H9 (cell line): ENCODE measurements at regions not wholly inside any gene's neighbourhood (a gene's known extent, or its start where the extent isn't known, plus 50 kb on each side); places are given as distances from the start of the nearest gene placed in this dataset.

Source experiments
- DNase-seq: peaks from one replicate; pipeline ENCODE4 v3.0.0-alpha.2; 2017
- H2AFZ ChIP-seq: one replicate; pipeline ENCODE4 v1.6.1; 2013; ENCODE audit warnings: mild to moderate bottlenecking, low read length, control low read depth, moderate library complexity
- H2AK5ac ChIP-seq: 2 replicates; pipeline ENCODE4 v1.6.1; 2013; ENCODE audit warnings: low read length, control low read depth, mixed read lengths; ENCODE audit not compliant: insufficient read length
- H2BK120ac ChIP-seq: one replicate; pipeline ENCODE4 v1.6.1; 2013; ENCODE audit warnings: low read depth, mild to moderate bottlenecking, low read length, control low read depth, inconsistent platforms; ENCODE audit not compliant: poor library complexity, severe bottlenecking
- H2BK12ac ChIP-seq: 2 replicates; pipeline ENCODE4 v1.6.1; 2013; ENCODE audit warnings: low read length, control low read depth, mixed read lengths, low read depth; ENCODE audit not compliant: insufficient read length
- H2BK15ac ChIP-seq: 2 replicates; pipeline ENCODE4 v1.6.1; 2013; ENCODE audit warnings: low read depth, low read length, control low read depth
- H2BK20ac ChIP-seq: one replicate; pipeline ENCODE4 v1.6.1; 2013; ENCODE audit warnings: low read depth, mild to moderate bottlenecking, low read length, control low read depth, inconsistent platforms; ENCODE audit not compliant: poor library complexity, severe bottlenecking
- H2BK5ac ChIP-seq: 2 replicates; pipeline ENCODE4 v1.6.1; 2013; ENCODE audit warnings: low read length, control low read depth, mixed read lengths; ENCODE audit not compliant: insufficient read length
- H3K14ac ChIP-seq: 2 replicates; pipeline ENCODE4 v1.6.1; 2013; ENCODE audit warnings: low read length, control low read depth; ENCODE audit not compliant: insufficient read depth
- H3K18ac ChIP-seq: 2 replicates; pipeline ENCODE4 v1.6.1; 2013; ENCODE audit warnings: low read depth, mild to moderate bottlenecking, mixed read lengths, low read length, control low read depth; ENCODE audit not compliant: insufficient read length
- H3K23ac ChIP-seq: 2 replicates; pipeline ENCODE4 v1.6.1; 2013; ENCODE audit warnings: low read length, control low read depth, mixed read lengths, low read depth; ENCODE audit not compliant: insufficient read length
- H3K23me2 ChIP-seq: 2 replicates; pipeline ENCODE4 v1.6.1; 2013; ENCODE audit warnings: low read depth, mild to moderate bottlenecking, mixed read lengths, low read length, control low read depth; ENCODE audit not compliant: insufficient read length, poor library complexity, severe bottlenecking
- H3K27ac ChIP-seq: 2 replicates; pipeline ENCODE4 v1.5.1; 2013; ENCODE audit warnings: low read length, control low read depth, mixed read lengths, low read depth; ENCODE audit not compliant: insufficient read length
- H3K27me3 ChIP-seq: 2 replicates; pipeline ENCODE4 v1.6.1; 2013; ENCODE audit warnings: low read length, control low read depth, inconsistent platforms; ENCODE audit not compliant: insufficient read depth
- H3K4ac ChIP-seq: 2 replicates; pipeline ENCODE4 v1.6.1; 2013; ENCODE audit warnings: low read depth, mild to moderate bottlenecking, control low read depth, inconsistent platforms, low read length, moderate library complexity
- H3K4me1 ChIP-seq: 2 replicates; pipeline ENCODE4 v1.6.1; 2013; ENCODE audit warnings: low read length, control low read depth, inconsistent platforms; ENCODE audit not compliant: insufficient read depth
- H3K4me2 ChIP-seq: 2 replicates; pipeline ENCODE4 v1.6.1; 2013; ENCODE audit warnings: low read length, control low read depth, mixed read lengths; ENCODE audit not compliant: insufficient read length, insufficient read depth
- H3K56ac ChIP-seq: 2 replicates; pipeline ENCODE4 v1.6.1; 2013; ENCODE audit warnings: low read depth, mild to moderate bottlenecking, mixed read lengths, low read length, control low read depth; ENCODE audit not compliant: insufficient read length
- H3K79me1 ChIP-seq: 2 replicates; pipeline ENCODE4 v1.6.1; 2013; ENCODE audit warnings: low read depth, mild to moderate bottlenecking, moderate library complexity, low read length, control low read depth, inconsistent platforms; ENCODE audit not compliant: insufficient read depth, poor library complexity, severe bottlenecking
- H3K79me2 ChIP-seq: 2 replicates; pipeline ENCODE4 v1.6.1; 2013; ENCODE audit warnings: low read length, control low read depth, inconsistent platforms; ENCODE audit not compliant: insufficient read depth
- H3K9ac ChIP-seq: 2 replicates; pipeline ENCODE4 v1.6.1; 2013; ENCODE audit warnings: low read length, control low read depth, mixed read lengths; ENCODE audit not compliant: insufficient read length; ENCODE audit errors: extremely low read depth
- H3K9me3 ChIP-seq: one replicate; pipeline ENCODE4 v1.6.1; 2013; ENCODE audit warnings: low read depth, low read length, inconsistent platforms; ENCODE audit not compliant: control insufficient read depth
- H3T11ph ChIP-seq: one replicate; pipeline ENCODE4 v1.6.1; 2013; ENCODE audit warnings: mild to moderate bottlenecking, low read length, control low read depth, inconsistent platforms
- H4K20me1 ChIP-seq: one replicate; pipeline ENCODE4 v1.6.1; 2013; ENCODE audit not compliant: control insufficient read depth, insufficient read length, insufficient read depth
- H4K5ac ChIP-seq: 2 replicates; pipeline ENCODE4 v1.6.1; 2013; ENCODE audit warnings: low read depth, mild to moderate bottlenecking, mixed read lengths, low read length, control low read depth; ENCODE audit not compliant: insufficient read length
- H4K8ac ChIP-seq: replicated peaks from 2 replicates; pipeline ENCODE4 v1.6.1; 2013; ENCODE audit warnings: low read length, control low read depth, mixed read lengths, low read depth; ENCODE audit not compliant: insufficient read length
- H4K91ac ChIP-seq: 2 replicates; pipeline ENCODE4 v1.6.1; 2013; ENCODE audit warnings: low read depth, mild to moderate bottlenecking, moderate library complexity, mixed read lengths, low read length, control low read depth; ENCODE audit not compliant: insufficient read length
- H3K27ac Mint-ChIP-seq, 3 experiments: 2 replicates in 2 of 3; 3 replicates in 1 of 3; pipeline ENCODE4 v1.8.0; 2020 to 2021; ENCODE audit warnings: mixed read lengths in 3 of 3, mild to moderate bottlenecking in 1 of 3, moderate library complexity in 1 of 3
- H3K27me3 Mint-ChIP-seq: 2 replicates; pipeline ENCODE4 v1.8.0; 2021; ENCODE audit warnings: low read depth, mild to moderate bottlenecking, moderate library complexity, mixed read lengths
- H3K36me3 Mint-ChIP-seq, 3 experiments: 2 replicates in 2 of 3; 3 replicates in 1 of 3; pipeline ENCODE4 v1.8.0; 2020 to 2021; ENCODE audit warnings: low read depth in 3 of 3, mixed read lengths in 3 of 3; ENCODE audit not compliant: insufficient read depth in 1 of 3
- H3K4me1 Mint-ChIP-seq, 2 experiments: 2 replicates each; pipeline ENCODE4 v1.8.0; 2020; ENCODE audit warnings: mixed read lengths in 2 of 2
- H3K4me3 Mint-ChIP-seq, 2 experiments: 2 replicates in 1 of 2; 3 replicates in 1 of 2; pipeline ENCODE4 v1.8.0; 2020 to 2021; ENCODE audit warnings: mild to moderate bottlenecking in 2 of 2, mixed read lengths in 2 of 2, moderate library complexity in 1 of 2
- H3K9me3 Mint-ChIP-seq, 2 experiments: 2 replicates in 1 of 2; 3 replicates in 1 of 2; pipeline ENCODE4 v1.8.0; 2020; ENCODE audit warnings: mild to moderate bottlenecking in 2 of 2, mixed read lengths in 2 of 2, moderate library complexity in 1 of 2
- CTCF ChIP-seq: fragments of 200-600 bp; sonication (generic); conservative IDR thresholded peaks from 3 replicates; pipeline ENCODE4 v1.8.0; 2021; ENCODE audit warnings: antibody characterized with exemption, mild to moderate bottlenecking
- WGBS: extraction: QIAGEN DNeasy Blood & Tissue Kit; methylation state at CpG from one replicate; pipeline ENCODE4 v1.1.7; 2013; ENCODE audit warnings: missing lambda C conversion rate, low lambda C conversion rate, mixed read lengths; ENCODE audit not compliant: insufficient read length; ENCODE audit errors: extremely low coverage; 5-methylcytosine and 5-hydroxymethylcytosine counted together

- no peak overlapping the region for H3K27ac Mint-ChIP-seq
- Histone ChIP-seq H3K27ac (no peak overlapping the region), H2BK5ac (no peak overlapping the region), H3K56ac (no peak overlapping the region), H3K4ac (no peak overlapping the region), H4K20me1 (no peaks in the 10 kb centered on the region), H3K18ac (no peak overlapping the region), H2BK12ac (no peak overlapping the region), H3K79me2 (no peaks in the 10 kb centered on the region), H3T11ph (no peak overlapping the region), H2BK20ac (no peak overlapping the region), H4K91ac (no peak overlapping the region), H2AK5ac (no peak overlapping the region), H2AFZ (no peak overlapping the region), H4K5ac (no peak overlapping the region), H2BK15ac (no peak overlapping the region), H3K4me2 (no peak overlapping the region), H3K4me1 (no peaks in the 10 kb centered on the region; the same call in 1 of the 2 replicates), H3K14ac (no peak overlapping the region), H3K9me3 (no peaks in the 10 kb centered on the region), H3K27me3 (no peaks in the 10 kb centered on the region), H3K23ac (no peak overlapping the region), H3K79me1 (no peaks in the 10 kb centered on the region), H2BK120ac (no peak overlapping the region), H3K9ac (no peak overlapping the region), H3K23me2 (no peaks in the 10 kb centered on the region), H4K8ac (no peak overlapping the region)
- no peak for DNase-seq
- H3K4me3 Mint-ChIP-seq = no peak overlapping the region
- H3K27me3 Mint-ChIP-seq = peaks cover 16% of the 10 kb centered on the region
- TF ChIP-seq CTCF = no peak
- H3K4me1 Mint-ChIP-seq = peaks cover 23 to 32% of the 10 kb centered on the region in 2 experiments
- WGBS = no CpG with 5 or more reads among the region's 1 CpG
- H3K9me3 Mint-ChIP-seq = 0 out of 5 replicates have a peak, but pooled peaks cover 0 to 3% of the 10 kb centered on the region in 2 experiments
- no peaks in the 10 kb centered on the region; a peak in 1 of 7 replicates for H3K36me3 Mint-ChIP-seq
These were observed 183.7 kb downstream of the NEBL start for GRCh38 chr10:20713420-20713819.
